Skeletal muscle tissue (tissue), 3 donors: ENCODE measurements at regions not wholly inside any gene's neighbourhood (a gene's known extent, or its start where the extent isn't known, plus 50 kb on each side); places are given as distances from the start of the nearest gene placed in this dataset.

Experiments
- H3K27ac ChIP-seq: one replicate; pipeline ENCODE4 v1.7.0; 2013; ENCODE audit warnings: mild to moderate bottlenecking, low read depth, low read length, inconsistent platforms
- H3K27me3 ChIP-seq, 3 donors: one replicate each; pipeline ENCODE4 v1.7.0; 2013; ENCODE audit warnings: low read length in 3 of 3; ENCODE audit not compliant: control insufficient read depth in 3 of 3, insufficient read depth in 3 of 3
- H3K36me3 ChIP-seq, 3 donors: one replicate each; pipeline ENCODE4 v1.7.0; 2013; ENCODE audit warnings: low read length in 3 of 3; ENCODE audit not compliant: control insufficient read depth in 3 of 3, insufficient read depth in 3 of 3
- H3K4me1 ChIP-seq, 3 donors: one replicate each; pipeline ENCODE4 v1.7.0; 2013; ENCODE audit warnings: low read length in 3 of 3, mild to moderate bottlenecking in 3 of 3; ENCODE audit not compliant: control insufficient read depth in 3 of 3, insufficient read depth in 3 of 3
- H3K4me3 ChIP-seq, 3 donors: one replicate each; pipeline ENCODE4 v1.7.0; 2013; ENCODE audit warnings: low read length in 3 of 3
- H3K9ac ChIP-seq, 3 donors: one replicate each; pipeline ENCODE4 v1.7.0; 2013; ENCODE audit warnings: low read length in 3 of 3, mild to moderate bottlenecking in 3 of 3, moderate library complexity in 2 of 3, low read depth in 1 of 3
- H3K9me3 ChIP-seq, 3 donors: one replicate each; pipeline ENCODE4 v1.7.0; 2013; ENCODE audit warnings: low read length in 3 of 3; ENCODE audit not compliant: control insufficient read depth in 3 of 3
- donor health status: Osteomylitis.

- Histone ChIP-seq H3K9ac (no peak overlapping the region), H3K4me1 (no peaks in the 10 kb centered on the region), H3K4me3 (no peak overlapping the region), H3K9me3 (no peaks in the 10 kb centered on the region), H3K27me3 (no peaks in the 10 kb centered on the region), H3K36me3 (no peaks in the 10 kb centered on the region), H3K27ac (no peak overlapping the region)
These were observed 1026.8 kb downstream of the CDH11 start for GRCh38 chr16:64094992-64095634.

GRCh38 chr16:64094181-64094965 is 1027.5 kb downstream of the CDH11 start:
- H3K27ac ChIP-seq, result no peak overlapping the region
- H3K36me3 ChIP-seq, result no peaks in the 10 kb centered on the region
- H3K9ac ChIP-seq, result no peak overlapping the region
- no peak overlapping the region for H3K4me3 ChIP-seq
- H3K27me3 ChIP-seq, result no peaks in the 10 kb centered on the region
- H3K9me3 ChIP-seq, result no peaks in the 10 kb centered on the region
- H3K4me1 ChIP-seq, result no peaks in the 10 kb centered on the region

- H3K27ac ChIP-seq, result no peak overlapping the region
- no peak overlapping the region for H3K9ac ChIP-seq
- no peaks in the 10 kb centered on the region for H3K4me1 ChIP-seq
These were observed 1029.6 kb downstream of the CDH11 start for GRCh38 chr16:64092271-64092670.

DNA sequence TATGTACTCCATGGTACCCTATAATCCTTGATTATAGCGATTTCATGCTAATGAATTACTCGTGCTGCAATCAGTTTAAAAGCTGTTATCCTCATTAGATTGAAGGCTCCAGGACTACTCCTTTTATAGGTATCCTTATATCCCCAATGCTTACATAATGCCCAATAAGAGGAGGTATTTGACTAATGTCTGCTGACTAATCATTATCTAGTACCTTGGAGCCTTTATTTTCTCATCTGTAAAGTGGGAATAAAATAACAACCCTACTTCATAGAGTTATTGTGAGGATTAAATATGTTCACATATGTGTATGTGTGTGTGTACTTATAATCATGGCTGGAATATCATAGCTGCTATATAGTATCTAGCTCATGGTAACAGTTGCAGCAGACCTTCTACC is 1031.5 kb downstream of the CDH11 start:
- no peaks in the 10 kb centered on the region for H3K9me3 ChIP-seq
- no peak overlapping the region for H3K27ac ChIP-seq
- H3K4me1 ChIP-seq, result no peaks in the 10 kb centered on the region
- H3K9ac ChIP-seq, result no peak overlapping the region
- no peaks in the 10 kb centered on the region for H3K27me3 ChIP-seq
- no peaks in the 10 kb centered on the region for H3K36me3 ChIP-seq
- no peak overlapping the region for H3K4me3 ChIP-seq

More at GRCh38 chr16:64092271-64092670, 1029.6 kb downstream of the CDH11 start:
- H3K9me3 ChIP-seq, result no peaks in the 10 kb centered on the region
- no peaks in the 10 kb centered on the region for H3K27me3 ChIP-seq
- H3K36me3 ChIP-seq, result no peaks in the 10 kb centered on the region
- H3K4me3 ChIP-seq, result no peak overlapping the region

GRCh38 chr16:64089697-64090096 is 1032.2 kb downstream of the CDH11 start:
- Histone ChIP-seq H3K27me3 (no peaks in the 10 kb centered on the region), H3K4me1 (no peaks in the 10 kb centered on the region), H3K36me3 (no peaks in the 10 kb centered on the region), H3K9me3 (no peaks in the 10 kb centered on the region), H3K4me3 (no peak overlapping the region), H3K27ac (no peak overlapping the region), H3K9ac (no peak overlapping the region)

GRCh38 chr16:64088838-64089237 is 1033.0 kb downstream of the CDH11 start:
- Histone ChIP-seq H3K9me3 (no peaks in the 10 kb centered on the region), H3K27ac (no peak overlapping the region), H3K4me1 (no peaks in the 10 kb centered on the region)

GRCh38 chr16:64085296-64085695 is 1036.6 kb downstream of the CDH11 start:
- no peaks in the 10 kb centered on the region for H3K9me3 ChIP-seq
- no peak overlapping the region for H3K4me3 ChIP-seq
- no peaks in the 10 kb centered on the region for H3K27me3 ChIP-seq

More at GRCh38 chr16:64088838-64089237, 1033.0 kb downstream of the CDH11 start:
- H3K36me3 ChIP-seq, result no peaks in the 10 kb centered on the region
- H3K4me3 ChIP-seq, result no peak overlapping the region
- H3K9ac ChIP-seq, result no peak overlapping the region
- no peaks in the 10 kb centered on the region for H3K27me3 ChIP-seq

DNA sequence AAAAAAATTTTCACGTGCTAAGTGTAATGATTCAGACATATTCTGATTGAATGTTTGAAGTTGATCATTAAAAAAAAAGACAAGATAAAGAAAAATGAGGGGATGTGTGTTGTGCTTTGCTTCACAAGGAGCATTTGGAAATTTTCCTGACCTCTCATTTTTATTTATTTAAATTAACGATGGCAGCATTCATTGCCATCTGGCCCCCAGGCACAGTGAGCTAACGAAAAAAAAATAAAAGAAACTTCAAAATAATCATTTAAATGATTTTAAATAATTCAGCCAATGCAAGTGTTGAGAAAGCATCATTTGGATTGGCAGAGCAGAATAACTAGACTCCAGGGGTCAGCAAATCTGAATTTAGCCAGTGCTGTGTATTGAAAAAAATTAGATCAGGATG is 1037.2 kb downstream of the CDH11 start:
- Histone ChIP-seq H3K4me1 (no peaks in the 10 kb centered on the region), H3K36me3 (no peaks in the 10 kb centered on the region), H3K9ac (no peak overlapping the region), H3K27ac (no peak overlapping the region), H3K4me3 (no peak overlapping the region), H3K9me3 (no peaks in the 10 kb centered on the region), H3K27me3 (no peaks in the 10 kb centered on the region)

More at GRCh38 chr16:64085296-64085695, 1036.6 kb downstream of the CDH11 start:
- no peak overlapping the region for H3K9ac ChIP-seq
- no peaks in the 10 kb centered on the region for H3K36me3 ChIP-seq
- no peak overlapping the region for H3K27ac ChIP-seq
- no peaks in the 10 kb centered on the region for H3K4me1 ChIP-seq

GRCh38 chr16:64083428-64084129 is 1038.3 kb downstream of the CDH11 start:
- Histone ChIP-seq H3K4me3 (no peak overlapping the region), H3K4me1 (no peaks in the 10 kb centered on the region), H3K27me3 (no peaks in the 10 kb centered on the region), H3K9me3 (no peaks in the 10 kb centered on the region), H3K36me3 (no peaks in the 10 kb centered on the region), H3K9ac (no peak overlapping the region), H3K27ac (no peak overlapping the region)

- H3K4me3 ChIP-seq, result no peak overlapping the region
- H3K36me3 ChIP-seq, result no peaks in the 10 kb centered on the region
- no peaks in the 10 kb centered on the region for H3K9me3 ChIP-seq
- no peaks in the 10 kb centered on the region for H3K27me3 ChIP-seq
- H3K27ac ChIP-seq, result no peak overlapping the region
- no peak overlapping the region for H3K9ac ChIP-seq
- no peaks in the 10 kb centered on the region for H3K4me1 ChIP-seq
These were observed 1044.6 kb downstream of the CDH11 start for GRCh38 chr16:64077242-64077641.
